Neuronal stem cell (in vitro differentiated cells): ENCODE measurements at regions not wholly inside any gene's neighbourhood (a gene's known extent, or its start where the extent isn't known, plus 50 kb on each side); places are given as distances from the start of the nearest gene placed in this dataset.

Experiments
- DNase-seq: peaks from one replicate; pipeline ENCODE4 v3.0.0-alpha.2; 2013; ENCODE audit warnings: low spot score
- H2AFZ ChIP-seq: one replicate; pipeline ENCODE4 v1.6.1; 2013; ENCODE audit warnings: mild to moderate bottlenecking, low read length, inconsistent platforms
- H2AK5ac ChIP-seq: 2 replicates; pipeline ENCODE4 v1.6.1; 2013; ENCODE audit warnings: low read depth, mild to moderate bottlenecking, inconsistent platforms, low read length, moderate library complexity, mixed read lengths
- H2BK120ac ChIP-seq: 2 replicates; pipeline ENCODE4 v1.6.1; 2013; ENCODE audit warnings: low read depth, mild to moderate bottlenecking, inconsistent platforms, low read length, moderate library complexity, mixed read lengths
- H2BK12ac ChIP-seq: one replicate; pipeline ENCODE4 v1.6.1; 2013; ENCODE audit warnings: low read length, inconsistent platforms
- H2BK15ac ChIP-seq: 2 replicates; pipeline ENCODE4 v1.6.1; 2013; ENCODE audit warnings: mild to moderate bottlenecking, low read length, inconsistent platforms, mixed read lengths
- H2BK5ac ChIP-seq: one replicate; pipeline ENCODE4 v1.6.1; 2013; ENCODE audit warnings: inconsistent platforms, mild to moderate bottlenecking, low read length, moderate library complexity
- H3K14ac ChIP-seq: one replicate; pipeline ENCODE4 v1.6.1; 2013; ENCODE audit warnings: low read length, inconsistent platforms
- H3K18ac ChIP-seq: 2 replicates; pipeline ENCODE4 v1.6.1; 2013; ENCODE audit warnings: low read length, inconsistent platforms
- H3K23ac ChIP-seq: 2 replicates; pipeline ENCODE4 v1.6.1; 2013; ENCODE audit warnings: low read depth, mild to moderate bottlenecking, mixed read lengths, low read length, inconsistent platforms; ENCODE audit not compliant: poor library complexity
- H3K27ac ChIP-seq: replicated peaks from 3 replicates; pipeline ENCODE4 v1.5.1; 2013; ENCODE audit warnings: low read length, inconsistent platforms
- H3K27me3 ChIP-seq, 3 experiments: 2 replicates each; pipeline ENCODE4 v1.6.1; 2013; ENCODE audit warnings: low read length in 3 of 3, mild to moderate bottlenecking in 2 of 3, inconsistent platforms in 1 of 3, low read depth in 1 of 3, mixed read lengths in 1 of 3, moderate library complexity in 1 of 3; ENCODE audit not compliant: control insufficient read depth in 3 of 3, insufficient read depth in 3 of 3
- H3K36me3 ChIP-seq, 2 donors: replicated peaks in 1 of 2; 2 replicates each; pipeline ENCODE4 v1.6.1; 2013; ENCODE audit warnings: low read length in 2 of 2; ENCODE audit not compliant: control insufficient read depth in 2 of 2, insufficient read depth in 2 of 2
- H3K4ac ChIP-seq: 2 replicates; pipeline ENCODE4 v1.6.1; 2013; ENCODE audit warnings: inconsistent platforms, mild to moderate bottlenecking, low read length, moderate library complexity
- H3K4me1 ChIP-seq, 2 donors: 1 replicate in 1 of 2; 2 replicates in 1 of 2; pipeline ENCODE4 v1.6.1; 2013; ENCODE audit warnings: low read length in 2 of 2, low read depth in 1 of 2; ENCODE audit not compliant: control insufficient read depth in 2 of 2, insufficient read depth in 1 of 2
- H3K4me2 ChIP-seq: one replicate; pipeline ENCODE4 v1.6.1; 2013; ENCODE audit warnings: mild to moderate bottlenecking, low read length, inconsistent platforms; ENCODE audit not compliant: insufficient read depth, poor library complexity, severe bottlenecking
- H3K4me3 ChIP-seq, 2 donors: 2 replicates each; pipeline ENCODE4 v1.5.1; 2013; ENCODE audit warnings: low read length in 2 of 2, mild to moderate bottlenecking in 2 of 2, inconsistent platforms in 1 of 2, moderate library complexity in 1 of 2
- H3K79me1 ChIP-seq: one replicate; pipeline ENCODE4 v1.6.1; 2013; ENCODE audit warnings: low read depth, mild to moderate bottlenecking, inconsistent platforms, low read length, moderate library complexity
- H3K9ac ChIP-seq: one replicate; pipeline ENCODE4 v1.6.1; 2013; ENCODE audit warnings: mild to moderate bottlenecking, low read depth, low read length, inconsistent platforms; ENCODE audit not compliant: poor library complexity
- H3K9me3 ChIP-seq, 2 donors: replicated peaks in 1 of 2; 2 replicates each; pipeline versions ENCODE3 to v1.6.1; 2013; ENCODE audit warnings: low read length in 2 of 2, mild to moderate bottlenecking in 2 of 2, inconsistent platforms in 1 of 2, low read depth in 1 of 2, mixed read lengths in 1 of 2, moderate library complexity in 1 of 2; ENCODE audit not compliant: control insufficient read depth in 2 of 2, insufficient read depth in 1 of 2
- H4K8ac ChIP-seq: one replicate; pipeline ENCODE4 v1.6.1; 2013; ENCODE audit warnings: low read depth, mild to moderate bottlenecking, inconsistent platforms, low read length, moderate library complexity
- H4K91ac ChIP-seq: one replicate; pipeline ENCODE4 v1.6.1; 2013; ENCODE audit warnings: low read length, low read depth, mild to moderate bottlenecking, inconsistent platforms; ENCODE audit not compliant: poor library complexity
- WGBS, 2 donors: extraction: QIAGEN DNeasy Blood & Tissue Kit; methylation state at CpG; one replicate each; pipeline ENCODE4 v1.1.7; 2013; ENCODE audit warnings: missing lambda C conversion rate in 2 of 2, mixed read lengths in 1 of 2; ENCODE audit not compliant: insufficient read length in 2 of 2, insufficient replicate concordance in 1 of 2; ENCODE audit errors: extremely low coverage in 2 of 2; 5-methylcytosine and 5-hydroxymethylcytosine counted together

DNA sequence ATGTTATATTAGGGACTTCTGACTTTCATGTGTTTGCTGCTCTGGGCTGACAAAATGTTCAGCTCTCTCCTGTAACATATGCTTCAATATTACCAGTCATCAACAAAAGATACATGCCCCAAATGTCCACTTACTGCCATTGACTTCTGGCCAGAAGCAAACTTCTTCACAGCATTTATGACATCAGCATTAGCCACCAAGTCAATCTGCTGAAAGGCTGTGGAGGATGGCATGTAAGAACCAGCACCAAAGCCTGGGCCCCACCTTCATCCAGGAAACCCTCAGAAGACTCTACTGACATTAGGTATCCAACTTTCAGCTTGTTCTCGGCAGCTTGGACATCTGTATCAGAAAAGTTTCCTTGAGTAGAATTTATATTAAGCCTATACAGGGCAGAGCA, 595.5 kb downstream of the COL12A1 start:
- H3K23ac ChIP-seq: no peak overlapping the region
- H2BK15ac ChIP-seq: no peak overlapping the region

DNA sequence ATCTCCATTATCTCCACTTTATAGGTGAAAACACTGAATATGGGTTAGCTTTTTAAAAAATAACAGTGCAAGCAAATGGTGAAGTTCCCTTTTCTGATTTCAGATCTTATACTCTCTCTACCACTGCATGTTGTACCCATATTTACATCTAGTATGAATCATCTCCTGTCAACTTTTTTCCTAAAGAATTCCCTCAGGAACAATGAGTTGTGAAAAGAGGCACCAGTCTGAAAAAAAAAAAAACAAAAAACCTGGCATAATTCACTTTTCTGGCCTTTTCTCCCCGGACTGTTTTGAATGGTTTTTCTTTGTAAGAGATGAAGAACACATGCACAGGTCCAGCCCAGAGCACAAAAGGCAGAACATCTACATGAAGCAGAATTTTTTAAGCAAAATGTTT, 596.0 kb downstream of the COL12A1 start:
- Histone ChIP-seq H3K18ac (no peak overlapping the region), H4K8ac (no peak overlapping the region), H2BK5ac (no peak overlapping the region), H2BK120ac (no peak overlapping the region), H3K4me2 (no peak overlapping the region), H3K27ac (no peak overlapping the region), H2BK12ac (no peak overlapping the region), H3K9me3 (no peaks in the 10 kb centered on the region), H2AK5ac (no peak overlapping the region), H3K14ac (no peak overlapping the region), H2BK15ac (no peak overlapping the region), H3K79me1 (no peaks in the 10 kb centered on the region), H3K4me3 (no peak overlapping the region), H3K27me3 (no peaks in the 10 kb centered on the region), H3K36me3 (no peaks in the 10 kb centered on the region), H3K4ac (no peak overlapping the region), H2AFZ (no peak overlapping the region), H4K91ac (no peak overlapping the region), H3K23ac (no peak overlapping the region), H3K9ac (no peak overlapping the region), H3K4me1 (no peaks in the 10 kb centered on the region)
- no peak for DNase-seq
- no CpG with 5 or more reads among the region's 1 CpG for WGBS, 2 donors

More for the DNA sequence above, 595.5 kb downstream of the COL12A1 start:
- Histone ChIP-seq H2AK5ac (no peak overlapping the region), H2BK5ac (no peak overlapping the region), H3K4me1 (no peaks in the 10 kb centered on the region), H3K9ac (no peak overlapping the region), H3K9me3 (no peaks in the 10 kb centered on the region), H3K79me1 (no peaks in the 10 kb centered on the region), H3K36me3 (no peaks in the 10 kb centered on the region), H2BK12ac (no peak overlapping the region), H2BK120ac (no peak overlapping the region), H4K91ac (no peak overlapping the region), H3K4me3 (no peak overlapping the region), H3K4me2 (no peak overlapping the region), H2AFZ (no peak overlapping the region), H3K27ac (no peak overlapping the region), H3K18ac (no peak overlapping the region), H4K8ac (no peak overlapping the region), H3K27me3 (no peaks in the 10 kb centered on the region), H3K4ac (no peak overlapping the region), H3K14ac (no peak overlapping the region)
- no CpG with 5 or more reads among the region's 1 CpG for WGBS, 2 donors
- DNase-seq: no peak

DNA sequence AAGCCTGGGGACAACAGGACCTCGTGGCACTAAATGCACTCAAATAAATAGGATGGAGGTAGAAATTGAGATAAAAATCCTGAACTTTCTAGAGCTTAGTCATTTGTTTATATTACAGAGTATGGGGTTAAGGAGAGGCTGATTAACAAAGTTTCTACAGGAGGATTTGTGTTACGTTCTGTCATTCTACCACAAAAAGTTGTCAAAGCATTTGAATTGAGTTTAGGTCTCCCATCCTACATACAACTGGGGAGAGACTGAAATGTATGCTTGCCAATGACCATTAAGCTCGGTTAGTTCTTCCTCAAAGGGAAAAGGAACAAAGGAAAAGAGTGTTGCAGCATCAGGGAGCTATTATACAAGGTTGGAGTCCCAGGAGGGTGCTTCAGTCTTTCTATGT, 597.9 kb downstream of the COL12A1 start:
- H3K27ac ChIP-seq: no peak overlapping the region
- no peak overlapping the region for H3K4me2 ChIP-seq
- H3K14ac ChIP-seq: no peak overlapping the region
- H3K79me1 ChIP-seq: no peaks in the 10 kb centered on the region
- no peak overlapping the region for H3K23ac ChIP-seq
- H2BK120ac ChIP-seq: no peak overlapping the region
- no peaks in the 10 kb centered on the region for H3K4me1 ChIP-seq
- DNase-seq: no peak
- no peaks in the 10 kb centered on the region for H3K36me3 ChIP-seq
- no peak overlapping the region for H2AFZ ChIP-seq
- WGBS, 2 donors: no CpG with 5 or more reads among the region's 3 CpGs
- no peak overlapping the region for H3K9ac ChIP-seq
- no peak overlapping the region for H4K91ac ChIP-seq
- no peak overlapping the region for H2AK5ac ChIP-seq
- H2BK15ac ChIP-seq: no peak overlapping the region
- no peak overlapping the region for H2BK5ac ChIP-seq
- H3K4me3 ChIP-seq: no peak overlapping the region
- H3K9me3 ChIP-seq: no peaks in the 10 kb centered on the region
- no peak overlapping the region for H4K8ac ChIP-seq
- no peaks in the 10 kb centered on the region for H3K27me3 ChIP-seq
- H3K18ac ChIP-seq: no peak overlapping the region
- no peak overlapping the region for H2BK12ac ChIP-seq
- no peak overlapping the region for H3K4ac ChIP-seq

DNA sequence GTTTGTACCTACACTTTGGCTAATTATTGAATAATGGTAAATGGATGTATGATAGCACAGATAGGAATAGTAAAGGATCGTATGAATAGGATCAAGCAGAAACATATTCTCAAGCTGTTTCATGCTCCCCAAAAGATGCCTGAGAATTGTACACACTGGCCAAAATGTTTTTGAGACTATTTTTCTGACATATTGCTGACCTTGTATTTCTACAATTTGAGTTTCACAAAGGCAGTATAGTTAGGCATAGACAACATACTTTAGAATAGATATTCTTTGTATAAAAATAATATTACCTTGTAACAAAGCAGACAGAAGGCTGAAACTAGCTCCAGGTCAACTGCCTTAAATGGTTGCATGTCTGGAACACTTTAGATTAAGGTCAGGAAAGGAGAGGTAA, 598.4 kb downstream of the COL12A1 start:
- Histone ChIP-seq H3K27ac (no peak overlapping the region), H3K4me2 (no peak overlapping the region), H2AFZ (no peak overlapping the region), H3K4me1 (no peaks in the 10 kb centered on the region), H3K79me1 (no peaks in the 10 kb centered on the region), H2BK15ac (no peak overlapping the region), H3K18ac (no peak overlapping the region), H2AK5ac (no peak overlapping the region), H3K9ac (no peak overlapping the region), H3K14ac (no peak overlapping the region), H2BK12ac (no peak overlapping the region), H2BK5ac (no peak overlapping the region), H3K4ac (no peak overlapping the region), H2BK120ac (no peak overlapping the region), H4K91ac (no peak overlapping the region), H4K8ac (no peak overlapping the region), H3K36me3 (no peaks in the 10 kb centered on the region), H3K9me3 (no peaks in the 10 kb centered on the region), H3K27me3 (no peaks in the 10 kb centered on the region), H3K23ac (no peak overlapping the region), H3K4me3 (no peak overlapping the region)
- no CpG with 5 or more reads among the region's 1 CpG for WGBS, 2 donors
- DNase-seq: no peak
